ENCODE measurements at regions not wholly inside any gene's neighbourhood (a gene's known extent, or its start where the extent isn't known, plus 50 kb on each side); places are given as distances from the start of the nearest gene placed in this dataset.

- H3K27ac ChIP-seq: no peak overlapping the region
- no peak overlapping the region for H3K4me3 ChIP-seq
- no peaks in the 10 kb centered on the region for H3K36me3 ChIP-seq (ENCODE audit: low read depth)
- WGBS, 2 experiments (ENCODE audit: low coverage in 1 of 2, low lambda C conversion rate in 2 of 2, missing lambda C conversion rate in 2 of 2): 2 to 9% methylated on average over 1 of the region's 1 CpG
- in situ Hi-C loops (cut with MboI): no loop called here
- H3K9me2 ChIP-seq (ENCODE audit: insufficient read depth): no peaks in the 10 kb centered on the region
- no peak overlapping the region for H3K4me2 ChIP-seq (ENCODE audit: unreplicated experiment)
- no peaks in the 10 kb centered on the region for H3F3A ChIP-seq (ENCODE audit: insufficient read depth)
- no peaks in the 10 kb centered on the region for H3K79me2 ChIP-seq (ENCODE audit: insufficient read depth)
- no peaks in the 10 kb centered on the region for H3K9me3 ChIP-seq (ENCODE audit: low read depth)
- no peak overlapping the region for H3K9ac ChIP-seq
- TF ChIP-seq EZH2phosphoT487 (IDR thresholded peaks at IDR 0.05; ENCODE audit: insufficient read depth, low read depth) (no peak), EZH2 (IDR thresholded peaks at IDR 0.05; ENCODE audit: insufficient read depth, poor library complexity, severe bottlenecking) (no peak)
- H4K20me1 ChIP-seq (ENCODE audit: insufficient read depth): no peaks in the 10 kb centered on the region
- no peak overlapping the region for H2AFZ ChIP-seq
- no peak for DNase-seq
- H3K27me3 ChIP-seq (replicated peaks; ENCODE audit: insufficient read depth): no peaks in the 10 kb centered on the region
- H3K4me1 ChIP-seq (ENCODE audit: insufficient read depth): no peaks in the 10 kb centered on the region
Measured at GRCh38 chr4:116881077-116881476, 204.3 kb downstream of the TRAM1L1 start.

DNA sequence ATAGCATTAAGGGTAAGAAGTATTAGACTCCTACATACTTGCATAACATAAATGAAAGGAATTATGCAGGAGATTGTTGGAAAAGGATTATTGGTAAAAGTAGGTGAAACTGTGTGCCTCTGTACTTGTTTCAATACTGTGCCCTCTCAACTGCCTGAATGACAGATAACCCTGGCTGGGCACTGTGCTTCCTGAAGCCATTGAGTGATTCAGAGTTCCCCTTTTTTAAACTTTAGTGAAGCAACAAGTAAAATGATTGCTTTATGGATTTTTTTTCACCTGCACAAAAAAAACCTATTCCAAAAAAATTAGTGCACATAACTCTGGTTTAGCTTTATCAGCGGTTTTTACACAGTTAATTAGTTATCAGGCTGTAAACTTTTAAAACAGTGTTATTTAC lies 204.8 kb downstream of the TRAM1L1 start:
- H3K4me3 ChIP-seq: no peak overlapping the region
- 2 to 4% methylated on average over 1 of the region's 1 CpG for WGBS, 2 experiments (ENCODE audit: low coverage in 1 of 2, low lambda C conversion rate in 2 of 2, missing lambda C conversion rate in 2 of 2)
- in situ Hi-C loops (cut with MboI): no loop called here
- TF ChIP-seq EZH2phosphoT487 (IDR thresholded peaks at IDR 0.05; ENCODE audit: insufficient read depth, low read depth) (no peak), EZH2 (IDR thresholded peaks at IDR 0.05; ENCODE audit: insufficient read depth, poor library complexity, severe bottlenecking) (no peak)
- no peaks in the 10 kb centered on the region for H3K27me3 ChIP-seq (replicated peaks; ENCODE audit: insufficient read depth)
- no peaks in the 10 kb centered on the region for H3F3A ChIP-seq (ENCODE audit: insufficient read depth)
- no peaks in the 10 kb centered on the region for H3K9me3 ChIP-seq (ENCODE audit: low read depth)
- no peak overlapping the region for H2AFZ ChIP-seq
- H3K79me2 ChIP-seq (ENCODE audit: insufficient read depth): no peaks in the 10 kb centered on the region
- DNase-seq: no peak
- no peaks in the 10 kb centered on the region for H3K4me1 ChIP-seq (ENCODE audit: insufficient read depth)
- H3K9me2 ChIP-seq (ENCODE audit: insufficient read depth): no peaks in the 10 kb centered on the region
- H3K27ac ChIP-seq: no peak overlapping the region
- no peak overlapping the region for H3K9ac ChIP-seq
- no peak overlapping the region for H3K4me2 ChIP-seq (ENCODE audit: unreplicated experiment)
- H4K20me1 ChIP-seq (ENCODE audit: insufficient read depth): no peaks in the 10 kb centered on the region
- H3K36me3 ChIP-seq (ENCODE audit: low read depth): no peaks in the 10 kb centered on the region

DNA sequence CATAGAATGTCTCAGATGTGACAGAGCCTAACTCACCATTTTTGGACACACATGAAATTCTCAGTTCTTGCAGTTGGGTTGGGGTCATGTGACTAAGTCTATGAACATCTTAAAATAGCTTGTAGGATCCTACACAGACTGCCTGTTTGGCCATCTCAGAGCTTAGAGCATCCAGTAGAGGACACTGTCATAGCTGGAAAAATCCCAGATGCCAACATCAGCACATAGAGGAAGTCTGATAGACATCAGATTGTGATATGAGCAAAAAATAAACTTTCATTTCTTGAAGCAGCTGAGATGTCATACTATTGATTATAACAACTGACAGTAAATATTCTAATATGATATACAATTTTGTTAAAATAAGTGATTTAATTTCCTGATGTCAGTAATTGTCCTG lies 207.1 kb downstream of the TRAM1L1 start:
- Histone ChIP-seq H3K79me2 (ENCODE audit: insufficient read depth) (no peaks in the 10 kb centered on the region), H3K9me2 (ENCODE audit: insufficient read depth) (no peaks in the 10 kb centered on the region), H2AFZ (no peak overlapping the region), H3K4me3 (no peak overlapping the region), H3K36me3 (ENCODE audit: low read depth) (no peaks in the 10 kb centered on the region), H3K4me2 (ENCODE audit: unreplicated experiment) (no peak overlapping the region), H3K9me3 (ENCODE audit: low read depth) (no peaks in the 10 kb centered on the region), H3F3A (ENCODE audit: insufficient read depth) (no peaks in the 10 kb centered on the region), H3K27me3 (replicated peaks; ENCODE audit: insufficient read depth) (no peaks in the 10 kb centered on the region), H3K4me1 (ENCODE audit: insufficient read depth) (no peaks in the 10 kb centered on the region), H3K27ac (no peak overlapping the region), H3K9ac (no peak overlapping the region), H4K20me1 (ENCODE audit: insufficient read depth) (no peaks in the 10 kb centered on the region)
- no peak for TF ChIP-seq EZH2phosphoT487 (IDR thresholded peaks at IDR 0.05; ENCODE audit: insufficient read depth, low read depth)
- no peak for TF ChIP-seq EZH2 (IDR thresholded peaks at IDR 0.05; ENCODE audit: insufficient read depth, poor library complexity, severe bottlenecking)
- in situ Hi-C loops (cut with MboI): no loop called here
- no peak for DNase-seq

GRCh38 chr4:116877069-116877468 lies 208.3 kb downstream of the TRAM1L1 start:
- H3K36me3 ChIP-seq (ENCODE audit: low read depth): no peaks in the 10 kb centered on the region
- 6 to 19% methylated on average over 1 of the region's 1 CpG for WGBS, 2 experiments (ENCODE audit: low coverage in 1 of 2, low lambda C conversion rate in 2 of 2, missing lambda C conversion rate in 2 of 2)
- TF ChIP-seq EZH2phosphoT487 (IDR thresholded peaks at IDR 0.05; ENCODE audit: insufficient read depth, low read depth): no peak
- TF ChIP-seq EZH2 (IDR thresholded peaks at IDR 0.05; ENCODE audit: insufficient read depth, poor library complexity, severe bottlenecking): no peak

GRCh38 chr4:116872941-116873340 lies 212.4 kb downstream of the TRAM1L1 start:
- Histone ChIP-seq H3F3A (ENCODE audit: insufficient read depth) (no peaks in the 10 kb centered on the region), H3K9me3 (ENCODE audit: low read depth) (no peaks in the 10 kb centered on the region), H3K4me2 (ENCODE audit: unreplicated experiment) (no peak overlapping the region), H3K27ac (no peak overlapping the region), H3K4me3 (no peak overlapping the region), H3K4me1 (ENCODE audit: insufficient read depth) (no peaks in the 10 kb centered on the region), H3K36me3 (ENCODE audit: low read depth) (no peaks in the 10 kb centered on the region), H3K9me2 (ENCODE audit: insufficient read depth) (no peaks in the 10 kb centered on the region), H3K9ac (no peak overlapping the region), H2AFZ (no peak overlapping the region), H3K79me2 (ENCODE audit: insufficient read depth) (no peaks in the 10 kb centered on the region), H4K20me1 (ENCODE audit: insufficient read depth) (no peaks in the 10 kb centered on the region), H3K27me3 (replicated peaks; ENCODE audit: insufficient read depth) (no peaks in the 10 kb centered on the region)
- in situ Hi-C loops (cut with MboI): no loop called here
- TF ChIP-seq EZH2 (IDR thresholded peaks at IDR 0.05; ENCODE audit: insufficient read depth, poor library complexity, severe bottlenecking) (no peak), EZH2phosphoT487 (IDR thresholded peaks at IDR 0.05; ENCODE audit: insufficient read depth, low read depth) (no peak)
- WGBS, 2 experiments (ENCODE audit: low coverage in 1 of 2, low lambda C conversion rate in 2 of 2, missing lambda C conversion rate in 2 of 2): 0% methylated on average over 1 of the region's 1 CpG
- no peak for DNase-seq

More at GRCh38 chr4:116877069-116877468, 208.3 kb downstream of the TRAM1L1 start:
- in situ Hi-C loops (cut with MboI): no loop called here
- Histone ChIP-seq H3K9me3 (ENCODE audit: low read depth) (no peaks in the 10 kb centered on the region), H3F3A (ENCODE audit: insufficient read depth) (no peaks in the 10 kb centered on the region), H4K20me1 (ENCODE audit: insufficient read depth) (no peaks in the 10 kb centered on the region), H3K9ac (no peak overlapping the region), H3K27ac (no peak overlapping the region), H3K9me2 (ENCODE audit: insufficient read depth) (no peaks in the 10 kb centered on the region), H3K27me3 (replicated peaks; ENCODE audit: insufficient read depth) (no peaks in the 10 kb centered on the region), H3K4me3 (no peak overlapping the region), H3K4me1 (ENCODE audit: insufficient read depth) (no peaks in the 10 kb centered on the region), H2AFZ (no peak overlapping the region), H3K79me2 (ENCODE audit: insufficient read depth) (no peaks in the 10 kb centered on the region), H3K4me2 (ENCODE audit: unreplicated experiment) (no peak overlapping the region)
- no peak for DNase-seq

Measured in GM23248 (cell line).